ENCODE measurements at regions not wholly inside any gene's neighbourhood (a gene's known extent, or its start where the extent isn't known, plus 50 kb on each side); places are given as distances from the start of the nearest gene placed in this dataset.

DNA sequence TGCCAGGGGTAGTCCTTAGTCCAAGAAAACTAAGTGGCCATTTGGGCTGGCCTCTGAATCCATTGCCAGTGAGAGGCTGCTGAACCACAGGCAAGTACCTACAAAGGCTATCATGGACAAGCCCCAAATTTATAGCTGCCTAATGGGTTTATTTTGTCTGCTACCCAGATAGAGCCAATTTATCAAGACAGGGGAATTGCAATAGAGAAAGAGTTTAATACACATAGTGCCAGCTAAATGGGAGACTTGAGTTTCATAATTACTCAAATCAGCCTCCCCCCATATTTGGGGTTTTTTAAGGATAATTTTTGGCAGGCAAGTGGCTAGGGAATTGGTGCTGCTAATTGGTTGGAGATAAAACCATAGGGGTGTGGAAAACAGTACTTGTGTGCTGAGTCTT lies 73.1 kb upstream of the BMP2K start:
- no peaks in the 10 kb centered on the region for H3K36me3 ChIP-seq (ENCODE audit: low read depth)
- DNase-seq (no peak), ATAC-seq (no peak)
- peaks cover 7% of the 10 kb centered on the region for H3K4me1 ChIP-seq (ENCODE audit: low read depth)
- peaks cover 15% of the 10 kb centered on the region for H3K9me3 ChIP-seq
- intact Hi-C loops (cut with DNase I, micrococcal nuclease) = no loop called here
- no peak for TF ChIP-seq CTCF (IDR thresholded peaks at IDR 0.05)
- no peak overlapping the region for H3K4me3 ChIP-seq

DNA sequence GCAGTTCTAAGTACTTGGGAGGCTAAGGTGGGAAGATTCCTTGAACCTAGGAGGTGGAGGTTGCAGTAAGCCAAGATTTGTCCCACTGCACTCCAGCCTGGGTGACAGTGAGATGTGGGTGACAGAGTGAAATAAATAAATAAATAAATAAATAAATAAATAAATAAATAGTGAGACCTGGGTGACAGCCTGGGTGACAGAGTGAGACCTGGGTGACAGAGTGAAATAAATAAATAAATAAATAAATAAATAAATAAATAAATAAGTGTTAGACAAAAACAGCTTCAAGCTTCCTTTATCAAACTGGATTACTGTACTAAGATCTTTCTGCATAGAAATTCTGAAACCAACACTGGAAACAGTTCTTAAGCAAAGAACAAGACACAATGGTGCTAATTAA lies 71.8 kb upstream of the BMP2K start:
- peaks cover 15% of the 10 kb centered on the region for H3K9me3 ChIP-seq
- no peak for DNase-seq
- H3K4me1 ChIP-seq (ENCODE audit: low read depth) = peaks cover 7% of the 10 kb centered on the region
- no peak for ATAC-seq
- intact Hi-C loops (cut with DNase I, micrococcal nuclease) = no loop called here
- no peak for TF ChIP-seq CTCF (IDR thresholded peaks at IDR 0.05)
- H3K36me3 ChIP-seq (ENCODE audit: low read depth) = no peaks in the 10 kb centered on the region
- H3K4me3 ChIP-seq = no peak overlapping the region

DNA sequence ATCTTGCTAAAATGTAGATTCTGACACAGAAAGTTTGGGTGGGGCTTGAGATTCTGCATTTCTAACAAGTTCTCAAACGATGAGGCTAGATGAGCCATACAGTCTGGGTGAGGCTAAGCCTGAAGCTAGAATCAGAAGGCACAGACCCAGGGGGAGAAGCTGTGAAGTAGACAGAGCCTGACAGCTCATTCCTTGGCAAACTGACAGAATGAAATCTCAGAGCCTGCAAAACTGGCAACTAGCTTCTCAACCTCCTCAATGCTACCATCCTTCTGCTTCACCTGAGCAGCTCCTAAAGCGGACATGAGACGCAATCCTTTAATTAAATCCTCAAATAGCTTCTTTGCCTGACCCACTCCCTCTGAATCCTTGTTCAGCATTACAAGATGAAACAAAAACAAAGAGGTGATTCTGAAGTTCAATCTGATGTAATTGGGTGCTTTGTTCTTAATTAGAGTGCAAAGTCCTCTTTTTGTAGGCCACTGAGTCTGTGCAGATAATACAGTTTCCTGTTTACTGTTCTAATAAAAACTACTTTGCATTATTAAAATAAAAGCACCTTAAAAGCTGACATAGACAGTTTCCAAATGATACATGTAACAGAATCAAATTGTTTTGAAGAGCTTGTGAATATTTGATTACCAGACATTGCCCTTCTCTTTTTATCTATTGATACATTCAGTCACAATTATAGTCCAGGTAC lies 71.0 kb upstream of the BMP2K start:
- intact Hi-C loops (cut with DNase I, micrococcal nuclease) = no loop called here
- Histone ChIP-seq H3K4me3 (no peak overlapping the region), H3K36me3 (ENCODE audit: low read depth) (no peaks in the 10 kb centered on the region), H3K4me1 (ENCODE audit: low read depth) (peaks cover 7% of the 10 kb centered on the region), H3K9me3 (peaks cover 15% of the 10 kb centered on the region)
- ATAC-seq (peak; percentile 65), DNase-seq (no peak)
- TF ChIP-seq CTCF (IDR thresholded peaks at IDR 0.05) = no peak

DNA sequence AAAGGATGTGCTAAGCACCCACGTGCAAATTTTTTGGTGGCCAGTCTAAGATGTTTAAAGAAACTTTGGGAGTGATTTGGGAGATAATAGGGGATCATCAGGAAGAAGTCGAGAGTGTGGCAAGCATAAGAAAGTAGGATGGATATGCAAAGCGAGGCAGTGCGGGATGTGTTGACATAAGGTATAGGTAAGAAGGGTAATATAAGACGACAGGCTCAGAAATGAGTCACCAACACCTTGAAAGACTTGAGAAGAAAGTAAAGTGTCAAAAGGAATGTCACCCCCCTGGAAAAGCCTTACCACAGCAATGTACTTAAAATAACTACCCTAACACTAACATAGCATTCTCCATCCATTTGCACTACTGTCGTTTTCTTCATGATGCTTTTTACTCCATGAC lies 69.8 kb upstream of the BMP2K start:
- no peaks in the 10 kb centered on the region for H3K36me3 ChIP-seq (ENCODE audit: low read depth)
- DNase-seq = no peak
- no peak for TF ChIP-seq CTCF (IDR thresholded peaks at IDR 0.05)
- H3K4me3 ChIP-seq = no peak overlapping the region
- ATAC-seq = no peak
- intact Hi-C loops (cut with DNase I, micrococcal nuclease) = no loop called here
- peaks cover 7% of the 10 kb centered on the region for H3K4me1 ChIP-seq (ENCODE audit: low read depth)
- H3K9me3 ChIP-seq = peaks cover 15% of the 10 kb centered on the region

- Histone ChIP-seq H3K9me3 (peaks cover 11% of the 10 kb centered on the region), H3K4me3 (no peak overlapping the region), H3K4me1 (ENCODE audit: low read depth) (peaks cover 7% of the 10 kb centered on the region), H3K36me3 (ENCODE audit: low read depth) (no peaks in the 10 kb centered on the region)
- DNase-seq (no peak), ATAC-seq (no peak)
- intact Hi-C loops (cut with DNase I, micrococcal nuclease) = no loop called here
- TF ChIP-seq CTCF (IDR thresholded peaks at IDR 0.05) = no peak
Measured at GRCh38 chr4:78707268-78707667, 68.9 kb upstream of the BMP2K start.

DNA sequence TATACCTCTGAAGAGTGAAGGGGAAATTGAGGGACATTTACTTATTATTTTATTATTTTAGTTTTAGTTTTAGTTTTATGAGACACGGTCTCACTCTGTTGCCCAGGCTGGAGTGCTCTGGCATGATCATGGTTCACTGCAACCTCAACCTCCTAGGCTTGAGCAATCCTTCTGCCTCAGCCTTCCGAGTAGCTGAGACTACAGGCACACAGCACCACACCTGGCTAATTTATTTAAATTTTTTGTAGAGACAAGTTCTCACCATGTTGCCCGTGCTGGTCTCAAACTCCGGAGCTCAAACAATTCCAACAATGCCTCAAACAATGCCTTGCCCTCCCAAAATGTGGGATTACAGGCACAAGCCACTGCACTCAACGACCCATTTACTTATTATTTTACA lies 68.4 kb upstream of the BMP2K start:
- no peak for TF ChIP-seq CTCF (IDR thresholded peaks at IDR 0.05)
- ATAC-seq (no peak), DNase-seq (no peak)
- intact Hi-C loops (cut with DNase I, micrococcal nuclease) = no loop called here
- Histone ChIP-seq H3K4me3 (no peak overlapping the region), H3K36me3 (ENCODE audit: low read depth) (no peaks in the 10 kb centered on the region), H3K4me1 (ENCODE audit: low read depth) (peaks cover 7% of the 10 kb centered on the region), H3K9me3 (peaks cover 6% of the 10 kb centered on the region)
